Nephron (organoid): ENCODE measurements at regions not wholly inside any gene's neighbourhood (a gene's known extent, or its start where the extent isn't known, plus 50 kb on each side); places are given as distances from the start of the nearest gene placed in this dataset.

Experiments
- H3K27ac Mint-ChIP-seq, 3 experiments: 2 replicates each; pipeline ENCODE4 v1.8.0; 2020; ENCODE audit warnings: mixed read lengths in 3 of 3, mild to moderate bottlenecking in 2 of 3, moderate library complexity in 1 of 3
- H3K27me3 Mint-ChIP-seq: 2 replicates; pipeline ENCODE4 v1.8.0; 2021; ENCODE audit warnings: low read depth, mild to moderate bottlenecking, moderate library complexity, mixed read lengths
- H3K36me3 Mint-ChIP-seq: 2 replicates; pipeline ENCODE4 v1.8.0; 2020; ENCODE audit warnings: low read depth, mixed read lengths
- H3K4me1 Mint-ChIP-seq: 2 replicates; pipeline ENCODE4 v1.8.0; 2020; ENCODE audit warnings: mixed read lengths
- H3K4me3 Mint-ChIP-seq, 3 experiments: 2 replicates each; pipeline ENCODE4 v1.8.0; 2020; ENCODE audit warnings: mild to moderate bottlenecking in 3 of 3, mixed read lengths in 3 of 3, moderate library complexity in 2 of 3
- H3K9me3 Mint-ChIP-seq: 2 replicates; pipeline ENCODE4 v1.8.0; 2020; ENCODE audit warnings: mixed read lengths
- CTCF ChIP-seq, 3 experiments: fragments of 200-600 bp; sonication (generic); IDR thresholded peaks; one replicate each; pipeline ENCODE4 v1.5.0; 2021; ENCODE audit warnings: antibody characterized with exemption in 3 of 3; ENCODE audit not compliant: unreplicated experiment in 3 of 3

DNA sequence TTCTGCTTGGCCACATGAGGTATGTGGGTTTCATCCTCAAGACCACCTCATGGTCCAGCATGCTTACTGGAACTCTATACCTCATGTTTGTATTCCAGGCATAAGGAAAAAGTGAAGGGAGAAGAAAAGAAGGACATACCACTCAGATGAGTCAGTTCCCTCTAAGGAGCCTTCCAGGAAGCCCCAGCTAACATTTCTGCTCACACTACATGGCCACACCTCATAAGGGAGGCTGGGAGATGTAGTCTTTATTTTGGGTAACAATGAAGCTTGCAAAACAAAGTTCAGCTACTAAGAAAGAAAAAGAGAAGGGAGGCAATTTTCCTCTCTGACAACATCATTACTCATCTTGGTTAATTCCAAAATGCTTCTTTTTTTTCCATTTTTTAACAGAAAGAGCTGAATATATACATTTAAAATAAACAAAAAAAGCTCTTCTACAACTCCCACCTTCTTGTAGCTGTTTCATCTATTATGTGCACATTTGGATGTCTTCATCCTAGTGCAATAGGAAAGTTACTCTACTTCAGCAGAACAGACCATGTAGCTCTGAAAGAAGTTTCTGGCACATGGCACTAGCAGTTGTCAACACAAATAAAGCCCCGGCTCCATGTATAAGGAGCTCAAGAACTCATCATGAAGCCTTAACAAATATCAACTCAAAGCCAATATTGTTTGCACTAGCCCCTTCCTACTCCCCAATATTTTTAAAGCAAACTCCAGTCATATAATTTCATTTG lies 123.6 kb upstream of the CCDC112 start:
- no peak for TF ChIP-seq CTCF (IDR thresholded peaks at IDR 0.05; ENCODE audit: unreplicated experiment in 3 of 3)
- Mint-ChIP-seq H3K9me3 (no peaks in the 10 kb centered on the region), H3K4me3 (no peak overlapping the region), H3K27me3 (no peaks in the 10 kb centered on the region), H3K27ac (no peak overlapping the region), H3K4me1 (peaks cover 21% of the 10 kb centered on the region), H3K36me3 (no peaks in the 10 kb centered on the region)

DNA sequence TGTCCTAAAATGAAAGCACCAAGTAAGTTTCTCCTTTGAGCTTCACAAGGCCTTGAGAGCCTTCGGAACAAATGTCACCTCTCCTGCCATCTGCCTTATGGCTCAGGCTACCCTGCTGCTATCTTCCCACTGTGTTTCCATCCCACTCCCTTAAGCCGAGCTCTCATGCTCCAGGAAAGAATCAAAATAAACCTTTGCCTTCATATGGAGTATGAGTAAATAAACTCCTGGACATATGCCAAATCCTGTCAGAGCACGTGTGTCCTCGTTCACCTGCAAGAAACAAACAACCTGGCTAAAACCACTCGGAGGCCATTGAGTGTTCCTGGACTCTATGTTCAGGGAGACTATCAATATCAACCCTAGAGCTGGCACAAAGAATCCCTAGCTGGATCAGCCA lies 122.3 kb upstream of the CCDC112 start:
- Mint-ChIP-seq H3K4me3 (no peak overlapping the region), H3K4me1 (peaks cover 26% of the 10 kb centered on the region), H3K27me3 (no peaks in the 10 kb centered on the region), H3K27ac (no peak overlapping the region), H3K36me3 (no peaks in the 10 kb centered on the region), H3K9me3 (peaks cover 3% of the 10 kb centered on the region)
- TF ChIP-seq CTCF (IDR thresholded peaks at IDR 0.05; ENCODE audit: unreplicated experiment in 3 of 3), result no peak

DNA sequence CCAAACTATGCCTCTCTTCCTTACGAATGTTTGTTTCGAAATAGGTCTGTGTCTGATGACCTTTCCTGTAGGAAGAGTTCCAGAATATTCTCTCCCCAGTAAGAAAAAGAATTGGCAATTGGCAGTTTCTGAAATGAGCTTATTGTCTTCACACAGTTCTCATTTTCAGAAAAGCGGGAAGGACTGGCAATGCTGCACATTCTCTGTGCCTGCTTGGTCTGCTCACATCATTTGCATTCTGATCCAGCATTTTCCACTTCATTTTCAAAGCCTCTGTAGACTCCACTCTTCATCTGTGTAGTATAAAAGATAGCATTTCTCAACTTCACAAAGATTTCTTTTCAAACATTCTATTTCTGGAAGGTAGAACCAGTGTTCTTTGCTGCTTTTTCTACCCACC lies 120.6 kb upstream of the CCDC112 start:
- Mint-ChIP-seq H3K36me3 (no peaks in the 10 kb centered on the region), H3K27me3 (no peaks in the 10 kb centered on the region), H3K4me1 (peaks cover 15% of the 10 kb centered on the region), H3K4me3 (no peak overlapping the region), H3K27ac (no peak overlapping the region), H3K9me3 (peaks cover 3% of the 10 kb centered on the region)
- no peak for TF ChIP-seq CTCF (IDR thresholded peaks at IDR 0.05; ENCODE audit: unreplicated experiment in 3 of 3)

DNA sequence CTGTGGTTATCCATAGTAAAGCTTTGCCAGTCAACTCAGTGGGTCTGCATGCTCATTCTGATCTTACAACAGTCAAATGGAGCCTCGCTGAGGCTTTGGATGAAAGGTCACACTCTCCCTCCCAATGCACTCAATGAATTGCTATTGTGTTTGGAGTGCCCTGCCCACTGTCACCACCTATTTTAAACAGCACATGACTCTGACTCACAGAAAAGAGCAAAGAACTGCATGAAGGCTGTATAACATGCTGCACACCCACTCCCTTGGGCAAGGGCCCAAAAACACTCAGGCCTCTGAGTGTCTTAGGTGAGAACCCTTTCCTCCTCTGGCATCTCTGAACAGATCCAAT lies 118.7 kb upstream of the CCDC112 start:
- peaks cover 3% of the 10 kb centered on the region for H3K9me3 Mint-ChIP-seq
- H3K4me3 Mint-ChIP-seq, result no peak overlapping the region
- TF ChIP-seq CTCF (IDR thresholded peaks at IDR 0.05; ENCODE audit: unreplicated experiment in 3 of 3), result no peak
- H3K27me3 Mint-ChIP-seq, result no peaks in the 10 kb centered on the region
- H3K27ac Mint-ChIP-seq, result no peak overlapping the region
- H3K36me3 Mint-ChIP-seq, result no peaks in the 10 kb centered on the region
- peaks cover 15% of the 10 kb centered on the region for H3K4me1 Mint-ChIP-seq

DNA sequence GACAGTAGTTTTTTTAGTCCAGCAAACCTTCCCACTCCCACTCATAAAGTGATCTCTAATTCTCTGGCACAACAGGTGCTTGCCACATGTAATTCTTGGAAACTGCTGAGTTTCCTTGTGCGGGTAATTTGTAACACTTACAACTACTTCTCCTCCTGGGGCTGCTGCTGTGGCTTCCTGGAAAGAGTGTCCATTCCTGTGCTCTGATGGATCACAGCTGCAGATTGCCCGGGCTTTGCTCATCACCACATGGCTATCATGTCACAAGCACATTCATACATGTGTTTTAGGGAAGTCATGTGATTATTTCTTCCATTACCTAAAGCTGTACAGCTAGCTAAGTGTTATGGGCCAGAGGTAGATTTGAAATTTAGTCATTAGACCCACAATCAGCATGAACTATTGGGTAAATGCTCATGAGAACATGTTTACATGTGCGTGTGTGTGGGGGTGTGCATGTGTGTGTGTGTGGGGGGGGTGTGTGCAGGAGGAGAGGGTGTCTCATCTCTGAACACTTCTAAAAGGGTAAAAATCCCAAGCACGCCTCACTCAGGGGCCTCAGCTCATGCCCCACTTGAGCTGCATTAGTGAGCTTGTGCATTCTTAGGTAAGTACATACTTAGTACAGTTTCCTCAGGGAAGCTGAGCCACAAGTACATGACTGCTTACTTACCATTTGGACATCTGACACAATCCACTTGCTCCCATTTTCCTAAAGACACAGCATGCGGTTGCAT lies 118.1 kb upstream of the CCDC112 start:
- Mint-ChIP-seq H3K9me3 (peaks cover 3% of the 10 kb centered on the region), H3K4me3 (no peak overlapping the region), H3K4me1 (peaks cover 15% of the 10 kb centered on the region), H3K27ac (no peak overlapping the region), H3K27me3 (no peaks in the 10 kb centered on the region), H3K36me3 (no peaks in the 10 kb centered on the region)
- no peak for TF ChIP-seq CTCF (IDR thresholded peaks at IDR 0.05; ENCODE audit: unreplicated experiment in 3 of 3)

GRCh38 chr5:115413651-115414050 lies 117.2 kb upstream of the CCDC112 start:
- Mint-ChIP-seq H3K27me3 (no peaks in the 10 kb centered on the region), H3K4me1 (peaks cover 15% of the 10 kb centered on the region), H3K4me3 (no peak overlapping the region), H3K9me3 (peaks cover 9% of the 10 kb centered on the region), H3K36me3 (no peaks in the 10 kb centered on the region), H3K27ac (no peak overlapping the region)
- TF ChIP-seq CTCF (IDR thresholded peaks at IDR 0.05; ENCODE audit: unreplicated experiment in 3 of 3), result no peak
